ENCODE measurements at regions not wholly inside any gene's neighbourhood (a gene's known extent, or its start where the extent isn't known, plus 50 kb on each side); places are given as distances from the start of the nearest gene placed in this dataset.

GRCh38 chr1:43059640-43060574, 101.2 kb upstream of the SLC2A1 start:
- no peak overlapping the region for H3K4me3 ChIP-seq (ENCODE audit: control insufficient read depth, low read depth, low read length)
- DNase-seq (ENCODE audit: low read depth) = no peak
- TF ChIP-seq CTCF (IDR thresholded peaks at IDR 0.05; ENCODE audit: control insufficient read depth, insufficient read depth, low read depth, low read length, missing control alignments) = no peak

- no peak overlapping the region for H3K4me3 ChIP-seq (ENCODE audit: control insufficient read depth, low read depth, low read length)
- TF ChIP-seq CTCF (IDR thresholded peaks at IDR 0.05; ENCODE audit: control insufficient read depth, insufficient read depth, low read depth, low read length, missing control alignments) = no peak
- no peak for DNase-seq (ENCODE audit: low read depth)
These were observed 100.1 kb upstream of the SLC2A1 start for GRCh38 chr1:43058545-43059360.

GRCh38 chr1:43058056-43058455, 99.4 kb upstream of the SLC2A1 start:
- no peak overlapping the region for H3K4me3 ChIP-seq (ENCODE audit: control insufficient read depth, low read depth, low read length)
- no peak for TF ChIP-seq CTCF (IDR thresholded peaks at IDR 0.05; ENCODE audit: control insufficient read depth, insufficient read depth, low read depth, low read length, missing control alignments)
- DNase-seq (ENCODE audit: low read depth) = no peak

- TF ChIP-seq CTCF (IDR thresholded peaks at IDR 0.05; ENCODE audit: control insufficient read depth, insufficient read depth, low read depth, low read length, missing control alignments) = no peak
- no peak overlapping the region for H3K4me3 ChIP-seq (ENCODE audit: control insufficient read depth, low read depth, low read length)
- DNase-seq (ENCODE audit: low read depth) = no peak
These were observed 98.9 kb upstream of the SLC2A1 start for GRCh38 chr1:43057567-43057966.

GRCh38 chr1:43056981-43057391, 98.3 kb upstream of the SLC2A1 start:
- DNase-seq (ENCODE audit: low read depth) = no peak
- no peak for TF ChIP-seq CTCF (IDR thresholded peaks at IDR 0.05; ENCODE audit: control insufficient read depth, insufficient read depth, low read depth, low read length, missing control alignments)
- H3K4me3 ChIP-seq (ENCODE audit: control insufficient read depth, low read depth, low read length) = no peak overlapping the region

GRCh38 chr1:43056460-43056859, 97.8 kb upstream of the SLC2A1 start:
- DNase-seq (ENCODE audit: low read depth) = no peak
- TF ChIP-seq CTCF (IDR thresholded peaks at IDR 0.05; ENCODE audit: control insufficient read depth, insufficient read depth, low read depth, low read length, missing control alignments) = no peak
- H3K4me3 ChIP-seq (ENCODE audit: control insufficient read depth, low read depth, low read length) = no peak overlapping the region
